CD4-positive, alpha-beta T cell (primary cell): ENCODE measurements at regions not wholly inside any gene's neighbourhood (a gene's known extent, or its start where the extent isn't known, plus 50 kb on each side); places are given as distances from the start of the nearest gene placed in this dataset.

ENCODE experiments used
- ATAC-seq: fragments of 200-7000 bp; cut with Tn5 transposase; one replicate; pipeline ENCODE4 v1.10.0; 2022; ENCODE audit warnings: mild to moderate bottlenecking; ENCODE audit not compliant: poor library complexity
- CTCF ChIA-PET: fragments of 350-600 bp; sonication (Branson Sonifier 250); formaldehyde crosslinking; loops from one replicate; lab custom pipeline; 2021; ENCODE audit warnings: antibody characterized with exemption, inconsistent platforms; lab: Charles Lee
- POLR2A ChIA-PET: fragments of 350-600 bp; sonication (Branson Sonifier 250); formaldehyde crosslinking; loops from one replicate; lab custom pipeline; 2021; ENCODE audit warnings: antibody characterized with exemption, inconsistent platforms; lab: Charles Lee
- DNase-seq, 14 experiments: peaks; one replicate each; pipeline ENCODE4 v3.0.0-alpha.2; 2013 to 2020; ENCODE audit warnings: mixed read lengths in 2 of 14
- H3K27ac ChIP-seq, 2 donors: one replicate each; pipeline versions ENCODE4 v1.5.1 to v1.7.0; 2013; ENCODE audit warnings: low read length in 2 of 2, low read depth in 1 of 2, mild to moderate bottlenecking in 1 of 2
- H3K27me3 ChIP-seq, 2 experiments: 1 replicate in 1 of 2; 2 replicates in 1 of 2; pipeline versions ENCODE4 v1.6.1 to v1.7.0; 2013; ENCODE audit warnings: low read length in 2 of 2, control low read depth in 1 of 2, mild to moderate bottlenecking in 1 of 2, moderate library complexity in 1 of 2; ENCODE audit not compliant: insufficient read depth in 2 of 2, control insufficient read depth in 1 of 2
- H3K36me3 ChIP-seq: one replicate; pipeline ENCODE4 v1.6.1; 2013; ENCODE audit warnings: low read length, control low read depth; ENCODE audit not compliant: insufficient read depth
- H3K4me1 ChIP-seq: one replicate; pipeline ENCODE4 v1.6.1; 2013; ENCODE audit warnings: low read length, control low read depth; ENCODE audit not compliant: insufficient read depth
- H3K4me3 ChIP-seq: one replicate; pipeline ENCODE4 v1.5.1; 2013; ENCODE audit warnings: mild to moderate bottlenecking, low read length, moderate library complexity
- H3K9me3 ChIP-seq, 2 experiments: 1 replicate in 1 of 2; 2 replicates in 1 of 2; pipeline versions ENCODE4 v1.6.1 to v1.7.0; 2013; ENCODE audit warnings: low read length in 2 of 2, mild to moderate bottlenecking in 2 of 2, control low read depth in 1 of 2, moderate library complexity in 1 of 2; ENCODE audit not compliant: control insufficient read depth in 1 of 2, insufficient read depth in 1 of 2
- H3K27ac Mint-ChIP-seq: one replicate; pipeline ENCODE4 v1.8.0; 2020; ENCODE audit warnings: mixed read lengths
- H3K27me3 Mint-ChIP-seq: one replicate; pipeline ENCODE4 v1.8.0; 2021; ENCODE audit warnings: mixed read lengths
- H3K36me3 Mint-ChIP-seq: one replicate; pipeline ENCODE4 v1.8.0; 2021; ENCODE audit warnings: low read depth, mixed read lengths
- H3K4me1 Mint-ChIP-seq: one replicate; pipeline ENCODE4 v1.8.0; 2021; ENCODE audit warnings: low read depth, mixed read lengths
- H3K4me3 Mint-ChIP-seq: one replicate; pipeline ENCODE4 v1.8.0; 2020; ENCODE audit warnings: mild to moderate bottlenecking, mixed read lengths
- H3K9me3 Mint-ChIP-seq: one replicate; pipeline ENCODE4 v1.8.0; 2020; ENCODE audit warnings: mixed read lengths
- intact Hi-C, 2 experiments: fragments of 100-400 bp; cut with DNase I in 1 of 2; cut with micrococcal nuclease in 1 of 2; formaldehyde crosslinking; loops; one replicate each; pipeline versions ENCODE4 v1.15.1 to v1.9.0; 2023 to 2025; cut with DNase I, micrococcal nuclease
- TF ChIP-seq, protein P1 (sequence below): fragments of 200-600 bp; IDR thresholded peaks from one replicate; pipeline ENCODE4 v1.8.0; 2022; ENCODE audit warnings: antibody characterized with exemption, mild to moderate bottlenecking

DNA sequence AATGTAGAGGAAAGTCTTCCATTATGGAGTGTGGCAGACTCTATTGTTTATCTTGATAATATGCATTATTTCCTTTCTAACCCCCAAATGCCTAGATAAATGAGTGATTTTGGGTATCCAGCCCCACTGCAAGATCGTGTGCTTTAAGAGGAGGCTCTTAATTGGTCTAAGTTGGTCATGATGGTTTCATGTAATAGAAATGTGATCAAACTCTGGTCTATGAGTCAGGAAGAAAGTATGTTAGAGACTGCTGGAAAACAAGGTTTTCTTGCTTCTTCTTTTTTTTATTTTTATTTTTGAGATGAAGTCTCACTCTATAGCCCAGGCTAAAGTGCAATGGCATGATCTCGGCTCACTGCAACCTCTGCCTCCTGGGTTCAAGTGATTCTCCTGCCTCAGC is 344.5 kb upstream of the TNP1 start:
- POLR2A ChIA-PET: no interaction called here
- intact Hi-C loops: no loop called here
- Mint-ChIP-seq H3K27me3 (peaks cover 24% of the 10 kb centered on the region), H3K9me3 (peaks cover 2% of the 10 kb centered on the region), H3K4me3 (no peak overlapping the region), H3K36me3 (no peaks in the 10 kb centered on the region), H3K4me1 (no peaks in the 10 kb centered on the region), H3K27ac (no peak overlapping the region)
- H3K4me3 ChIP-seq: no peak overlapping the region
- no peaks in the 10 kb centered on the region for H3K36me3 ChIP-seq
- peaks cover 0 to 3% of the 10 kb centered on the region in 2 experiments for H3K9me3 ChIP-seq
- DNase-seq (no peak), ATAC-seq (no peak)
- TF ChIP-seq, protein P1, sequence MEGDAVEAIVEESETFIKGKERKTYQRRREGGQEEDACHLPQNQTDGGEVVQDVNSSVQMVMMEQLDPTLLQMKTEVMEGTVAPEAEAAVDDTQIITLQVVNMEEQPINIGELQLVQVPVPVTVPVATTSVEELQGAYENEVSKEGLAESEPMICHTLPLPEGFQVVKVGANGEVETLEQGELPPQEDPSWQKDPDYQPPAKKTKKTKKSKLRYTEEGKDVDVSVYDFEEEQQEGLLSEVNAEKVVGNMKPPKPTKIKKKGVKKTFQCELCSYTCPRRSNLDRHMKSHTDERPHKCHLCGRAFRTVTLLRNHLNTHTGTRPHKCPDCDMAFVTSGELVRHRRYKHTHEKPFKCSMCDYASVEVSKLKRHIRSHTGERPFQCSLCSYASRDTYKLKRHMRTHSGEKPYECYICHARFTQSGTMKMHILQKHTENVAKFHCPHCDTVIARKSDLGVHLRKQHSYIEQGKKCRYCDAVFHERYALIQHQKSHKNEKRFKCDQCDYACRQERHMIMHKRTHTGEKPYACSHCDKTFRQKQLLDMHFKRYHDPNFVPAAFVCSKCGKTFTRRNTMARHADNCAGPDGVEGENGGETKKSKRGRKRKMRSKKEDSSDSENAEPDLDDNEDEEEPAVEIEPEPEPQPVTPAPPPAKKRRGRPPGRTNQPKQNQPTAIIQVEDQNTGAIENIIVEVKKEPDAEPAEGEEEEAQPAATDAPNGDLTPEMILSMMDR: no peak
- peaks cover 0 to 14% of the 10 kb centered on the region in 2 experiments for H3K27me3 ChIP-seq
- no peaks in the 10 kb centered on the region for H3K4me1 ChIP-seq
- CTCF ChIA-PET: no interaction called here
- no peak overlapping the region for H3K27ac ChIP-seq

DNA sequence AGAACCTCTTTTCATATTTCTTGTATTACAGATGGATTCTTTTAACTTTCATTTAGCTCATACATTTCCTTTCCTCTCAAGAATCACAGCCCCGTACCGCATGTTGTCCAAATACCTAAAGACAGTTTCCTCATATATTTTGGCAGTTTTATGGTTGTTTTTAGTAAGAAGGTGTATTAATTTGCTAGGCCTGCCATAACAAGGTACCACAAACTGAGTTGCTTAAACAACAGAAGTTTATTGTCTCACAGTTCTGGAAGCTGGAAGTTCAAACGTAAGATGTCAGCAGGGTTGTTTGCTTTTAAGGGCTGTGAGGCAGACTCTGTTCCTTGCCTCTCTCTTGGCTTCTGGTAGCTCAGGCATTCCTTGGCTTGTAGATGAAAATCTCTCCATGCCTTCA is 343.2 kb upstream of the TNP1 start:
- peaks cover 0 to 3% of the 10 kb centered on the region in 2 experiments for H3K9me3 ChIP-seq
- H3K27me3 ChIP-seq: peaks cover 0 to 11% of the 10 kb centered on the region in 2 experiments
- DNase-seq (no peak), ATAC-seq (no peak)
- H3K4me1 Mint-ChIP-seq: no peaks in the 10 kb centered on the region
- POLR2A ChIA-PET: no interaction called here
- no peaks in the 10 kb centered on the region for H3K36me3 Mint-ChIP-seq
- peaks cover 16% of the 10 kb centered on the region for H3K27me3 Mint-ChIP-seq
- TF ChIP-seq, protein P1: no peak
- peaks cover 2% of the 10 kb centered on the region for H3K9me3 Mint-ChIP-seq
- intact Hi-C loops: no loop called here
- CTCF ChIA-PET: no interaction called here
- no peaks in the 10 kb centered on the region for H3K4me1 ChIP-seq
- no peak overlapping the region for H3K27ac ChIP-seq
- H3K4me3 ChIP-seq: no peak overlapping the region
- no peak overlapping the region for H3K4me3 Mint-ChIP-seq
- no peak overlapping the region for H3K27ac Mint-ChIP-seq
- H3K36me3 ChIP-seq: no peaks in the 10 kb centered on the region

DNA sequence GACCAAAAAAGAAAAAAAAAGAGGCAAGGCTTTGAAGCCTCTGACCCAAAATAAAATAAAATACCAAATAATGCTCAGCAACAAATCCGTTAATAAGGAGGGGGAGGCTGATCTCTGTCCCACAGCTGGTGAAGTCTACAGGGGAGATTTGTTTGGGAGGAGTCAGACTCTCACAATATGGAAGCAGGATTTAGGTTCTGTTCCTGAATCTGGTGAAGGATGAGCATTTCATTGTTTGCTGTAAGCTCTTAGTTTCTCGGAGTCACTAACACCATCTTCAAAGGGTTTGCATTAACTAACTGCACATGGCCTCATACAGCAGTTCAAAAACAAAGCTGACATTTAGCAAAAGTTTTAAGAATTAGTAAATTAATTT is 339.4 kb upstream of the TNP1 start:
- H3K4me3 ChIP-seq: no peak overlapping the region

More for the DNA sequence above, 339.4 kb upstream of the TNP1 start:
- H3K4me3 Mint-ChIP-seq: no peak overlapping the region
- intact Hi-C loops: no loop called here
- no peaks in the 10 kb centered on the region for H3K27me3 Mint-ChIP-seq
- H3K27me3 ChIP-seq: no peaks in the 10 kb centered on the region
- no peaks in the 10 kb centered on the region for H3K36me3 ChIP-seq
- H3K4me1 ChIP-seq: no peaks in the 10 kb centered on the region
- H3K9me3 Mint-ChIP-seq: peaks cover 2% of the 10 kb centered on the region
- H3K36me3 Mint-ChIP-seq: no peaks in the 10 kb centered on the region
- ChIA-PET POLR2A (no interaction called here), CTCF (no interaction called here)
- H3K27ac Mint-ChIP-seq: no peak overlapping the region
- TF ChIP-seq, protein P1: no peak
- no peaks in the 10 kb centered on the region for H3K9me3 ChIP-seq
- ATAC-seq (no peak), DNase-seq (no peak)
- H3K4me1 Mint-ChIP-seq: no peaks in the 10 kb centered on the region
- no peak overlapping the region for H3K27ac ChIP-seq
